Thyroid gland (tissue), 4 donors: ENCODE measurements at regions not wholly inside any gene's neighbourhood (a gene's known extent, or its start where the extent isn't known, plus 50 kb on each side); places are given as distances from the start of the nearest gene placed in this dataset.

Experiments
- DNase-seq, 2 donors: peaks; one replicate each; pipeline ENCODE4 v3.0.0-alpha.2; 2019
- H3K27ac ChIP-seq, 3 donors: fragments of 200-600 bp; sonication (generic); 1 replicate in 2 of 3; 2 replicates in 1 of 3; pipeline ENCODE4 v1.5.1; 2016 to 2019; ENCODE audit warnings: mild to moderate bottlenecking in 1 of 3, moderate library complexity in 1 of 3
- H3K27me3 ChIP-seq: fragments of 200-600 bp; sonication (generic); one replicate; pipeline ENCODE4 v1.5.1; 2019
- H3K36me3 ChIP-seq, 2 donors: fragments of 200-600 bp; sonication (generic); one replicate each; pipeline ENCODE4 v1.5.1; 2016 to 2019
- H3K4me1 ChIP-seq, 2 donors: fragments of 200-600 bp; sonication (generic); one replicate each; pipeline ENCODE4 v1.5.1; 2017 to 2019
- H3K4me3 ChIP-seq, 3 donors: fragments of 200-600 bp; sonication (generic); replicated peaks in 1 of 3; 1 replicate in 2 of 3; 2 replicates in 1 of 3; pipeline ENCODE4 v1.5.1; 2016; ENCODE audit warnings: mild to moderate bottlenecking in 1 of 3
- H3K9me3 ChIP-seq: fragments of 200-600 bp; sonication (generic); one replicate; pipeline ENCODE4 v1.5.1; 2017
- POLR2A ChIP-seq, 2 donors: fragments of 450-650 bp; IDR thresholded peaks; one replicate each; pipeline ENCODE4 v1.6.1; 2017; ENCODE audit warnings: antibody characterized with exemption in 2 of 2, mild to moderate bottlenecking in 2 of 2, moderate library complexity in 1 of 2
- WGBS, 2 donors: methylation state at CpG; one replicate each; pipeline ENCODE4 v1.1.5; 2017; 5-methylcytosine and 5-hydroxymethylcytosine counted together
- intact Hi-C: fragments of 100-400 bp; cut with DNase I; formaldehyde crosslinking; loops from one replicate; pipeline ENCODE4 v1.15.1; 2023
- TF ChIP-seq, protein P1 (sequence below), 6 experiments: fragments of 200-600 bp in 3 of 6; fragments of 450-650 bp in 3 of 6; sonication (generic) in 3 of 6; IDR thresholded peaks; one replicate each; pipeline ENCODE4 v1.5.1; 2016 to 2019; ENCODE audit warnings: antibody characterized with exemption in 6 of 6, mild to moderate bottlenecking in 2 of 6, inconsistent platforms in 1 of 6, moderate library complexity in 1 of 6

DNA sequence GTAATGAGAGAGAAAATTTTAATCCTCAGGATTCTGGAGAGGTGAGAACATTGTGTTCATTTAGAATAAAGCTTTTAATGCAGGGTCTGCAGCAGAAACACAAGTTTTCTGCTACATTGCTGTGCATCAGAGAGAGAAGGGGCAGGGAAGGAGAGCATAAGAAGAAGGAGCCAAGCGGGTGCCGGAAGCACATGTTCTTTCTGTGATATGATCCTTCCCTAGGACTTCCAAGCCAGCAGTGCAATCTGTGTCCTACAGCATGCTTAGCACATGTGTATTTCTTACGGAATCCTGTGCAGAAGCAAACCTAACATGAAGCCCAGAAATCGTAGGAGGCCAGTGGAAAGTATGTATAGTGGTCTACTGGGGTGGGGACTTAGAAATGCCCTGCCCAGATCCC lies 458.3 kb upstream of the BRINP1 start:
- Histone ChIP-seq H3K27ac (no peak overlapping the region), H3K27me3 (no peaks in the 10 kb centered on the region), H3K4me3 (no peak overlapping the region), H3K4me1 (no peaks in the 10 kb centered on the region), H3K9me3 (no peaks in the 10 kb centered on the region), H3K36me3 (no peaks in the 10 kb centered on the region)
- no peak for DNase-seq
- 75 to 79% methylated on average over 4 of the region's 4 CpGs for WGBS, 2 donors
- intact Hi-C loops, result no loop called here
- TF ChIP-seq POLR2A (IDR thresholded peaks at IDR 0.05), result no peak
- TF ChIP-seq, protein P1, sequence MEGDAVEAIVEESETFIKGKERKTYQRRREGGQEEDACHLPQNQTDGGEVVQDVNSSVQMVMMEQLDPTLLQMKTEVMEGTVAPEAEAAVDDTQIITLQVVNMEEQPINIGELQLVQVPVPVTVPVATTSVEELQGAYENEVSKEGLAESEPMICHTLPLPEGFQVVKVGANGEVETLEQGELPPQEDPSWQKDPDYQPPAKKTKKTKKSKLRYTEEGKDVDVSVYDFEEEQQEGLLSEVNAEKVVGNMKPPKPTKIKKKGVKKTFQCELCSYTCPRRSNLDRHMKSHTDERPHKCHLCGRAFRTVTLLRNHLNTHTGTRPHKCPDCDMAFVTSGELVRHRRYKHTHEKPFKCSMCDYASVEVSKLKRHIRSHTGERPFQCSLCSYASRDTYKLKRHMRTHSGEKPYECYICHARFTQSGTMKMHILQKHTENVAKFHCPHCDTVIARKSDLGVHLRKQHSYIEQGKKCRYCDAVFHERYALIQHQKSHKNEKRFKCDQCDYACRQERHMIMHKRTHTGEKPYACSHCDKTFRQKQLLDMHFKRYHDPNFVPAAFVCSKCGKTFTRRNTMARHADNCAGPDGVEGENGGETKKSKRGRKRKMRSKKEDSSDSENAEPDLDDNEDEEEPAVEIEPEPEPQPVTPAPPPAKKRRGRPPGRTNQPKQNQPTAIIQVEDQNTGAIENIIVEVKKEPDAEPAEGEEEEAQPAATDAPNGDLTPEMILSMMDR (IDR thresholded peaks at IDR 0.05), result no peak

DNA sequence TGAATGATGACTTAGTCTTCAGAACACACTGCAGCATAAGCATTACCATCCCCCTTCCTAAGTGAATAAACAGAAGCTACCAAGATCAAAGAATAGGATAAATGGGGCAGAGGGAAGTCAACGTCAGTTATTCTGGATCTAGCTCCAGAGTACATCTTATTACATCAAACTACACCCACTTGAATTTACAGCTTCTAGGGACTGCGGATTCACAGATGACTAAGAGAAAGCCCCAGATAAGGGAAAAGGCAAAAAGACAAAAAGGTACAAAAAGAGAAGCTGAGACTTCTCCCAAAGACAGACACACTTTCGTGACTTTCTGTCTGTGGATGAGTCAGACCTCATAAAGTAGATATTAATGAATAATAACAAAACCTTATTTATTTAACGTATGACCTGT lies 457.9 kb upstream of the BRINP1 start:
- Histone ChIP-seq H3K36me3 (no peaks in the 10 kb centered on the region), H3K27ac (no peak overlapping the region), H3K4me3 (no peak overlapping the region), H3K4me1 (no peaks in the 10 kb centered on the region), H3K27me3 (no peaks in the 10 kb centered on the region), H3K9me3 (no peaks in the 10 kb centered on the region)
- TF ChIP-seq POLR2A (IDR thresholded peaks at IDR 0.05), result no peak
- TF ChIP-seq, protein P1 (IDR thresholded peaks at IDR 0.05), result no peak
- 56 to 66% methylated on average over 4 of the region's 4 CpGs for WGBS, 2 donors
- DNase-seq, result no peak
- intact Hi-C loops, result no loop called here

DNA sequence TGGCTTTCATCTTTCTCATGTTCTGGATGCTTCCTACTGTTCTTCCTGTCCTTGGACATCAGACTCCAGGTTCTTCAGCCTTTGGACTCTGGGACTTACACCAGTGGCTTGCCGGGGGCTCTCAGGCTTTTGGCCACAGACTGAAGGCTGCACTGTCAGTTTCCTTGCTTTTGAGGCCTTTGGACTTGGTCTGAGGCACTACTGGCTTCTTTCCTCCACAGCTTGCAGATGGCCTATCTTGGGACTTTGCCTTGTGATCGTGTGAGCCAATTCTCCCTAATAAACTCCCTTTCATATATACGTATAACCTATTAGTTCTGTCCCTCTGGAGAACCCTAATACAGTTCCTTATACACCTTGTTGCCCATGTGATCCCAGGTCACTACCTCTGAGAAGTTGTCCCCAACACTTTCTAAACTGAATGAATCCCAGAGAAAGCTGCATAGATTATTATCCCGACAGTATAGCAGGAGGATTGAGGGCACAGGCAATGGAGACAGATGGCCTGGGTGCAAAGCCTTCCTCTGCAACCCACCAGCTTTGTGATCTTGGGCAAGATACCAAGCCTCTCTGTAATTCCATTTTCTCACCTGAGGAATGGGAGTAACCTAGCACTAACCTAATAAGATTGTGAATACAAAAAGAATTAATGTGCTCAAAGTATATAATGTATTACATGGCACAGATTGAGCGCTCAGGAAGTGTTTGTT lies 449.6 kb upstream of the BRINP1 start:
- intact Hi-C loops, result no loop called here
- 84 to 89% methylated on average over 5 of the region's 5 CpGs for WGBS, 2 donors
- TF ChIP-seq, protein P1 (IDR thresholded peaks at IDR 0.05), result no peak
- no peak for TF ChIP-seq POLR2A (IDR thresholded peaks at IDR 0.05)

DNA sequence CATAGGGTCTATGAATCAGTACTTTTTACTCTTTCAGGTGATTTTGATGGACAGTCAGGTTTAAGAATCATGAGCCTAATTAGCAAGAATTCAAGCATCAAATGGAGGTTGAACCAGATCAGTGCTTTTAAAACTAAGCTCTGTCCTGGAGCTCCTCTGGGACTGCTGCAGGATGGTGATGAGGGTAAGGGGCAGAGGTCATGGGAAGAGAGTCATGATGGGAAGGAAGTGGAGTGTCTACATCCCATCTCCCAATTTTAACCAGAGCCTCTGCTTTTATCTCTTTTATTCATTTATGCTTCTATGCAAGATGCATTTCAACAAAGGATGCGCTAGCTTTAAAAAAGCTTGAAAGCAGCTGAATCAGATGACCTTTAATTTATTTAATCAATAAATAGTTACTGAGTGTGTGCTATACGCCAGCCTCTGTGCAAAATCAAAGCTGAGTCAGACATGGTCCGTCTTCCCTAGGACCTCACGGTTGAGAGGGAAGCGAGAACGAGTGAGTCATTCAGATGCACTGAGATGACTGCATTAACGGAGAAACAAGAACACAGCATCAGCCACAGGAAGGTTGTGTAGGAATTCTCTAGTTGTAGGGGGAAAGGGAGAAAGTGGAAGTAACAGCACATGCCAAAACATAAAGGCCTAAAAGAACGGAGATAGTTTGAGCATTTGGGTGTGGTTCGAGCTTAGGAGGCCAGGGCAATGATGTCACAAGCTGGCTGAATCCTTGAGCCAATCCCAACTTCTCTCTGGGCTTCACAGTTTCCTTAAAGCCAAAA lies 441.6 kb upstream of the BRINP1 start:
- no peak for DNase-seq
- no peaks in the 10 kb centered on the region for H3K36me3 ChIP-seq
- no peaks in the 10 kb centered on the region for H3K4me1 ChIP-seq
- H3K9me3 ChIP-seq, result no peaks in the 10 kb centered on the region
- no peak overlapping the region for H3K27ac ChIP-seq
- no peak overlapping the region for H3K4me3 ChIP-seq
- TF ChIP-seq, protein P1 (IDR thresholded peaks at IDR 0.05), result no peak
- TF ChIP-seq POLR2A (IDR thresholded peaks at IDR 0.05), result no peak
- WGBS, 2 donors, result 70 to 78% methylated on average over 9 of the region's 9 CpGs
- intact Hi-C loops, result no loop called here
- H3K27me3 ChIP-seq, result no peaks in the 10 kb centered on the region

More for the DNA sequence above, 449.6 kb upstream of the BRINP1 start:
- Histone ChIP-seq H3K36me3 (no peaks in the 10 kb centered on the region), H3K9me3 (no peaks in the 10 kb centered on the region), H3K27ac (no peak overlapping the region), H3K27me3 (no peaks in the 10 kb centered on the region), H3K4me1 (no peaks in the 10 kb centered on the region), H3K4me3 (no peak overlapping the region)
- DNase-seq, result no peak

DNA sequence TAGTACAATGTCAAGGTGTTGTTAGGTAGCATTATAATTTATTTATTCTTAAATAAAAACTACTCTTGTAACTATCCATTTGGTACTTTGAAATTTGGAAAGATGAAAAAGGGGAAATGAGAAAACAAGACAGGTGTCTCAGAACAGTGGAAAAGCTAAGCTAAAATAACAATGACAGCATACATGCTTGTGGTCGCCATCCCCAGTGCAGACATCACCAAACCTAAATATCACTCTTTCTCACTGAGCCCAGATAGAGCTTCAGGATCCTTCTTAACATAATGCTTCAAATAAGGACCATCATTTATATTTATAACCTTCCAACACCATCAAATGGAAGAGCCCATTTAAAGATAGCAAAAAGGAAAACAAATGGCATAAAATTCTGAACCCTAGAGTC lies 434.4 kb upstream of the BRINP1 start:
- TF ChIP-seq, protein P1 (IDR thresholded peaks at IDR 0.05), result no peak
- no peak for TF ChIP-seq POLR2A (IDR thresholded peaks at IDR 0.05)
- no peak for DNase-seq
- Histone ChIP-seq H3K9me3 (no peaks in the 10 kb centered on the region), H3K36me3 (no peaks in the 10 kb centered on the region), H3K4me1 (no peaks in the 10 kb centered on the region), H3K4me3 (no peak overlapping the region), H3K27me3 (no peaks in the 10 kb centered on the region), H3K27ac (no peak overlapping the region)
- WGBS, 2 donors, result 88 to 90% methylated on average over 1 of the region's 1 CpG
- intact Hi-C loops, result no loop called here
